ENCODE measurements at regions not wholly inside any gene's neighbourhood (a gene's known extent, or its start where the extent isn't known, plus 50 kb on each side); places are given as distances from the start of the nearest gene placed in this dataset.

- DNase-seq = no peak
- H3K27ac ChIP-seq = no peak overlapping the region
- intact Hi-C loops (cut with DNase I) = no loop called here
- H3K4me1 ChIP-seq (replicated peaks in 1 of 2) = no peaks in the 10 kb centered on the region
- no peaks in the 10 kb centered on the region for H3K27me3 ChIP-seq
- no peaks in the 10 kb centered on the region for H3K9me3 ChIP-seq (replicated peaks in 1 of 3)
- TF ChIP-seq, protein P1, sequence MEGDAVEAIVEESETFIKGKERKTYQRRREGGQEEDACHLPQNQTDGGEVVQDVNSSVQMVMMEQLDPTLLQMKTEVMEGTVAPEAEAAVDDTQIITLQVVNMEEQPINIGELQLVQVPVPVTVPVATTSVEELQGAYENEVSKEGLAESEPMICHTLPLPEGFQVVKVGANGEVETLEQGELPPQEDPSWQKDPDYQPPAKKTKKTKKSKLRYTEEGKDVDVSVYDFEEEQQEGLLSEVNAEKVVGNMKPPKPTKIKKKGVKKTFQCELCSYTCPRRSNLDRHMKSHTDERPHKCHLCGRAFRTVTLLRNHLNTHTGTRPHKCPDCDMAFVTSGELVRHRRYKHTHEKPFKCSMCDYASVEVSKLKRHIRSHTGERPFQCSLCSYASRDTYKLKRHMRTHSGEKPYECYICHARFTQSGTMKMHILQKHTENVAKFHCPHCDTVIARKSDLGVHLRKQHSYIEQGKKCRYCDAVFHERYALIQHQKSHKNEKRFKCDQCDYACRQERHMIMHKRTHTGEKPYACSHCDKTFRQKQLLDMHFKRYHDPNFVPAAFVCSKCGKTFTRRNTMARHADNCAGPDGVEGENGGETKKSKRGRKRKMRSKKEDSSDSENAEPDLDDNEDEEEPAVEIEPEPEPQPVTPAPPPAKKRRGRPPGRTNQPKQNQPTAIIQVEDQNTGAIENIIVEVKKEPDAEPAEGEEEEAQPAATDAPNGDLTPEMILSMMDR (IDR thresholded peaks at IDR 0.05) = no peak
- TF ChIP-seq POLR2A (IDR thresholded peaks at IDR 0.05) = no peak
- no peak overlapping the region for H3K4me3 ChIP-seq
- 66 to 83% (median 82%) methylated on average over 2 of the region's 2 CpGs for WGBS, 4 donors
- H3K36me3 ChIP-seq (replicated peaks in 1 of 2) = no peaks in the 10 kb centered on the region
These were observed 687.3 kb downstream of the TLE4 start for GRCh38 chr9:80259079-80259478.

GRCh38 chr9:80251778-80252177, 680.0 kb downstream of the TLE4 start:
- WGBS, 4 donors = 48 to 77% (median 61%) methylated on average over 4 of the region's 6 CpGs
- no peaks in the 10 kb centered on the region for H3K36me3 ChIP-seq (replicated peaks in 1 of 2)
- no peaks in the 10 kb centered on the region for H3K4me1 ChIP-seq (replicated peaks in 1 of 2)
- H3K9me3 ChIP-seq (replicated peaks in 1 of 3) = no peaks in the 10 kb centered on the region
- no peak for DNase-seq
- H3K27me3 ChIP-seq = no peaks in the 10 kb centered on the region
- intact Hi-C loops (cut with DNase I) = no loop called here
- no peak overlapping the region for H3K27ac ChIP-seq
- H3K4me3 ChIP-seq = no peak overlapping the region
- TF ChIP-seq, protein P1 (IDR thresholded peaks at IDR 0.05) = no peak
- TF ChIP-seq POLR2A (IDR thresholded peaks at IDR 0.05) = no peak

- H3K9me3 ChIP-seq (replicated peaks in 1 of 3) = no peaks in the 10 kb centered on the region
- no peak overlapping the region for H3K4me3 ChIP-seq
- WGBS, 4 donors = 60 to 63% (median 62%) methylated on average over 2 of the region's 2 CpGs
- no peak for DNase-seq
- no peaks in the 10 kb centered on the region for H3K4me1 ChIP-seq (replicated peaks in 1 of 2)
- intact Hi-C loops (cut with DNase I) = no loop called here
- no peaks in the 10 kb centered on the region for H3K27me3 ChIP-seq
- TF ChIP-seq, protein P1 (IDR thresholded peaks at IDR 0.05) = no peak
- no peak for TF ChIP-seq POLR2A (IDR thresholded peaks at IDR 0.05)
- no peaks in the 10 kb centered on the region for H3K36me3 ChIP-seq (replicated peaks in 1 of 2)
- no peak overlapping the region for H3K27ac ChIP-seq
These were observed 670.3 kb downstream of the TLE4 start for GRCh38 chr9:80242022-80242421.

DNA sequence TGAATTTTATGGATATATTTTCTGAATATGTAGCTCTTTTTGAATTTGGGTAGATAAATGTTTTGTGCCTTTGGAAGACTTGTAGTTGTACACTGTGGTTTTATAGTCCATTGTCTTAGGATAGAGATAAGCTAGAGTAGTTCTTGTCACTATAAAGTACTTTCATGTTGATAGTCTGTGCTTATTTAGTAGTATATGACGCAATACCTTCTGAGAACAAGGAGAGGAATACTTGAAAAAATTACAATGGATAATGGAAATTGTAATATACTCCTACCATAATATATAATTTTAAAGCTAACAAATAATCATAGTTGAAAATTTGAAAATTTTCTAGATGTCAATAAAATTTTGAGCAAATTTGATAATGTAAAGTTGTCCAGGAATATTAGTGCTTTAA, 664.0 kb downstream of the TLE4 start:
- WGBS, 4 donors = 63 to 90% (median 87%) methylated on average over 1 of the region's 1 CpG
- TF ChIP-seq, protein P1 (IDR thresholded peaks at IDR 0.05) = no peak
- TF ChIP-seq POLR2A (IDR thresholded peaks at IDR 0.05) = no peak
- Histone ChIP-seq H3K27ac (no peak overlapping the region), H3K9me3 (replicated peaks in 1 of 3) (no peaks in the 10 kb centered on the region), H3K4me3 (no peak overlapping the region), H3K36me3 (replicated peaks in 1 of 2) (no peaks in the 10 kb centered on the region), H3K27me3 (no peaks in the 10 kb centered on the region), H3K4me1 (replicated peaks in 1 of 2) (no peaks in the 10 kb centered on the region)
- intact Hi-C loops (cut with DNase I) = no loop called here
- DNase-seq = no peak

All from adrenal gland (tissue), 9 donors.